Astrocyte (in vitro differentiated cells and primary cell): ENCODE measurements at regions not wholly inside any gene's neighbourhood (a gene's known extent, or its start where the extent isn't known, plus 50 kb on each side); places are given as distances from the start of the nearest gene placed in this dataset.

Source experiments
- DNase-seq: peaks from one replicate; pipeline ENCODE4 v3.0.0-alpha.2; 2010; ENCODE audit warnings: low read depth
- FAIRE-seq: peaks from 2 replicates; lab custom pipeline; 2011; peaks lifted over from hg19 to GRCh38; lab: Jason Lieb, UNC
- H2AFZ ChIP-seq: 2 replicates; pipeline ENCODE4 v1.6.0; 2012; ENCODE audit warnings: low read depth, low read length, inconsistent platforms
- H3K27ac ChIP-seq: 2 replicates; pipeline ENCODE4 v1.5.1; 2011; ENCODE audit warnings: low read depth, low read length, inconsistent platforms
- H3K27me3 ChIP-seq: 2 replicates; pipeline ENCODE4 v1.6.0; 2011; ENCODE audit warnings: low read length, inconsistent platforms; ENCODE audit not compliant: insufficient read depth
- H3K36me3 ChIP-seq: 2 replicates; pipeline ENCODE4 v1.5.1; 2011; ENCODE audit warnings: low read length, inconsistent platforms; ENCODE audit not compliant: insufficient read depth
- H3K4me1 ChIP-seq: 2 replicates; pipeline ENCODE4 v1.5.1; 2011; ENCODE audit warnings: low read length, inconsistent platforms; ENCODE audit not compliant: insufficient read depth
- H3K4me2 ChIP-seq: 2 replicates; pipeline ENCODE4 v1.6.0; 2012; ENCODE audit warnings: low read length, inconsistent platforms
- H3K4me3 ChIP-seq: 2 replicates; pipeline ENCODE4 v1.5.1; 2011; ENCODE audit warnings: low read depth, mild to moderate bottlenecking, low read length, inconsistent platforms; ENCODE audit not compliant: insufficient read depth
- H3K79me2 ChIP-seq: 2 replicates; pipeline ENCODE4 v1.6.0; 2012; ENCODE audit warnings: mild to moderate bottlenecking, low read length, inconsistent platforms; ENCODE audit not compliant: insufficient read depth
- H3K9ac ChIP-seq: 2 replicates; pipeline ENCODE4 v1.6.0; 2012; ENCODE audit warnings: mild to moderate bottlenecking, low read length, inconsistent platforms
- H3K9me3 ChIP-seq: 2 replicates; pipeline ENCODE4 v1.5.1; 2012; ENCODE audit warnings: low read depth, mild to moderate bottlenecking, low read length, inconsistent platforms; ENCODE audit not compliant: insufficient read depth
- H4K20me1 ChIP-seq: 2 replicates; pipeline ENCODE4 v1.6.0; 2012; ENCODE audit warnings: low read length, inconsistent platforms; ENCODE audit not compliant: insufficient read depth
- H3K27ac Mint-ChIP-seq: one replicate; pipeline ENCODE4 v1.8.0; 2021; ENCODE audit warnings: mild to moderate bottlenecking, mixed read lengths; ENCODE audit not compliant: unreplicated experiment
- H3K27me3 Mint-ChIP-seq: one replicate; pipeline ENCODE4 v1.8.0; 2021; ENCODE audit warnings: low read depth, mixed read lengths; ENCODE audit not compliant: unreplicated experiment
- H3K36me3 Mint-ChIP-seq: one replicate; pipeline ENCODE4 v1.8.0; 2021; ENCODE audit warnings: low read depth, mixed read lengths; ENCODE audit not compliant: unreplicated experiment
- H3K4me1 Mint-ChIP-seq: one replicate; pipeline ENCODE4 v1.8.0; 2021; ENCODE audit warnings: low read depth, mixed read lengths; ENCODE audit not compliant: unreplicated experiment
- H3K4me3 Mint-ChIP-seq: one replicate; pipeline ENCODE4 v1.8.0; 2021; ENCODE audit warnings: mild to moderate bottlenecking, moderate library complexity, mixed read lengths; ENCODE audit not compliant: unreplicated experiment
- H3K9me3 Mint-ChIP-seq: one replicate; pipeline ENCODE4 v1.8.0; 2021; ENCODE audit warnings: mild to moderate bottlenecking, mixed read lengths; ENCODE audit not compliant: unreplicated experiment
- CTCF ChIP-seq: IDR thresholded peaks from 2 replicates; pipeline ENCODE4 v1.5.1; 2011; ENCODE audit warnings: low read depth, mild to moderate bottlenecking, inconsistent platforms, low read length, moderate library complexity; ENCODE audit not compliant: insufficient read depth
- EZH2 ChIP-seq: IDR thresholded peaks from 2 replicates; pipeline ENCODE4 v1.6.1; 2012; ENCODE audit warnings: mild to moderate bottlenecking, low read length, inconsistent platforms; ENCODE audit not compliant: insufficient read depth

- peaks cover 4% of the 10 kb centered on the region for H3K9me3 Mint-ChIP-seq
- H4K20me1 ChIP-seq: no peaks in the 10 kb centered on the region
- peak overlapping the region; percentile 72 for H3K27ac Mint-ChIP-seq
- H3K9ac ChIP-seq: no peak overlapping the region
- no peaks in the 10 kb centered on the region for H3K79me2 ChIP-seq
- H3K27me3 ChIP-seq: no peaks in the 10 kb centered on the region
- H3K36me3 Mint-ChIP-seq: no peaks in the 10 kb centered on the region
- H3K27me3 Mint-ChIP-seq: no peaks in the 10 kb centered on the region
- no peaks in the 10 kb centered on the region for H3K36me3 ChIP-seq
- no peak overlapping the region for H2AFZ ChIP-seq
- no peak overlapping the region for H3K4me2 ChIP-seq
- peaks cover 12% of the 10 kb centered on the region for H3K4me1 ChIP-seq
- H3K4me3 ChIP-seq: no peak overlapping the region
- no peaks in the 10 kb centered on the region for H3K9me3 ChIP-seq
- peaks cover 38% of the 10 kb centered on the region for H3K4me1 Mint-ChIP-seq
- DNase-seq (no peak), FAIRE-seq (no peak)
- H3K27ac ChIP-seq: no peak overlapping the region
- no peak for TF ChIP-seq CTCF
- TF ChIP-seq EZH2: no peak
- no peak overlapping the region for H3K4me3 Mint-ChIP-seq
These were observed 57.5 kb upstream of the TMEM178A start for GRCh38 chr2:39608263-39608575.

- H3K4me1 Mint-ChIP-seq: peaks cover 38% of the 10 kb centered on the region
- H3K36me3 ChIP-seq: no peaks in the 10 kb centered on the region
- H3K27me3 ChIP-seq: no peaks in the 10 kb centered on the region
- TF ChIP-seq EZH2 (no peak), CTCF (no peak)
- H3K4me3 ChIP-seq: no peak overlapping the region
- H3K9ac ChIP-seq: no peak overlapping the region
- H3K9me3 ChIP-seq: no peaks in the 10 kb centered on the region
- H2AFZ ChIP-seq: no peak overlapping the region
- no peaks in the 10 kb centered on the region for H3K79me2 ChIP-seq
- no peak for DNase-seq
- no peak for FAIRE-seq
- H3K27me3 Mint-ChIP-seq: no peaks in the 10 kb centered on the region
- H3K4me3 Mint-ChIP-seq: no peak overlapping the region
- peaks cover 12% of the 10 kb centered on the region for H3K4me1 ChIP-seq
- peaks cover 4% of the 10 kb centered on the region for H3K9me3 Mint-ChIP-seq
- H3K36me3 Mint-ChIP-seq: no peaks in the 10 kb centered on the region
- no peak overlapping the region for H3K4me2 ChIP-seq
- H4K20me1 ChIP-seq: no peaks in the 10 kb centered on the region
- peak overlapping the region; percentile 34 for H3K27ac Mint-ChIP-seq
- no peak overlapping the region for H3K27ac ChIP-seq
These were observed 56.9 kb upstream of the TMEM178A start for GRCh38 chr2:39608686-39609441.

GRCh38 chr2:39609917-39610316, 55.8 kb upstream of the TMEM178A start:
- FAIRE-seq: no peak
- no peaks in the 10 kb centered on the region for H3K27me3 Mint-ChIP-seq
- H3K4me3 ChIP-seq: no peak overlapping the region
- H3K4me3 Mint-ChIP-seq: no peak overlapping the region
- peaks cover 12% of the 10 kb centered on the region for H3K4me1 ChIP-seq
- no peaks in the 10 kb centered on the region for H4K20me1 ChIP-seq
- no peak overlapping the region for H3K27ac ChIP-seq
- no peaks in the 10 kb centered on the region for H3K36me3 ChIP-seq
- H2AFZ ChIP-seq: no peak overlapping the region
- no peak overlapping the region for H3K4me2 ChIP-seq
- peaks cover 4% of the 10 kb centered on the region for H3K9me3 Mint-ChIP-seq
- H3K79me2 ChIP-seq: no peaks in the 10 kb centered on the region
- H3K27me3 ChIP-seq: no peaks in the 10 kb centered on the region
- no peak for DNase-seq
- H3K27ac Mint-ChIP-seq: no peak overlapping the region
- peaks cover 37% of the 10 kb centered on the region for H3K4me1 Mint-ChIP-seq
- no peak overlapping the region for H3K9ac ChIP-seq
- no peaks in the 10 kb centered on the region for H3K9me3 ChIP-seq
- TF ChIP-seq EZH2 (no peak), CTCF (no peak)
- H3K36me3 Mint-ChIP-seq: no peaks in the 10 kb centered on the region
